A204.1 (cell line): ENCODE measurements at regions not wholly inside any gene's neighbourhood (a gene's known extent, or its start where the extent isn't known, plus 50 kb on each side); places are given as distances from the start of the nearest gene placed in this dataset.
"Not testable (repeated sequence)": the region's sequence is repeated elsewhere in the genome, so short reads cannot be mapped to it uniquely, and the experiment has no call there.

Source experiments
- FAIRE-seq: peaks from 2 replicates; lab custom pipeline; 2012; peaks lifted over from hg19 to GRCh38; lab: Jason Lieb, UNC

GRCh38 chr14:84937016-84937415, 592.9 kb upstream of the FLRT2 start:
- no peak for FAIRE-seq

GRCh38 chr14:84937449-84937848, 592.5 kb upstream of the FLRT2 start:
- no peak for FAIRE-seq

- not testable (repeated sequence) for FAIRE-seq
These were observed 585.0 kb upstream of the FLRT2 start for GRCh38 chr14:84944901-84945300.

GRCh38 chr14:84959851-84960520, 570.0 kb upstream of the FLRT2 start:
- no peak for FAIRE-seq

GRCh38 chr14:84961637-84962036, 568.3 kb upstream of the FLRT2 start:
- FAIRE-seq: no peak

- FAIRE-seq: no peak
These were observed 566.4 kb upstream of the FLRT2 start for GRCh38 chr14:84963518-84963917.

GRCh38 chr14:84965279-84965678, 564.7 kb upstream of the FLRT2 start:
- FAIRE-seq: no peak

GRCh38 chr14:84969501-84969900, 560.4 kb upstream of the FLRT2 start:
- no peak for FAIRE-seq

- no peak for FAIRE-seq
These were observed 554.6 kb upstream of the FLRT2 start for GRCh38 chr14:84975241-84975902.

GRCh38 chr14:84976805-84977204, 553.1 kb upstream of the FLRT2 start:
- FAIRE-seq: no peak

GRCh38 chr14:84987042-84987441, 542.9 kb upstream of the FLRT2 start:
- no peak for FAIRE-seq

GRCh38 chr14:84988357-84988756, 541.6 kb upstream of the FLRT2 start:
- no peak for FAIRE-seq

- FAIRE-seq: no peak
These were observed 538.9 kb upstream of the FLRT2 start for GRCh38 chr14:84991021-84991420.

- no peak for FAIRE-seq
These were observed 531.7 kb upstream of the FLRT2 start for GRCh38 chr14:84998216-84998615.

- FAIRE-seq: no peak
These were observed 527.1 kb upstream of the FLRT2 start for GRCh38 chr14:85002846-85003245.

- FAIRE-seq: peak; percentile 40
These were observed 526.1 kb upstream of the FLRT2 start for GRCh38 chr14:85003805-85004204.

- no peak for FAIRE-seq
These were observed 520.4 kb upstream of the FLRT2 start for GRCh38 chr14:85009506-85009905.

- no peak for FAIRE-seq
These were observed 519.8 kb upstream of the FLRT2 start for GRCh38 chr14:85010186-85010585.

- no peak for FAIRE-seq
These were observed 513.4 kb upstream of the FLRT2 start for GRCh38 chr14:85016496-85016895.

- not testable (repeated sequence) for FAIRE-seq
These were observed 506.1 kb upstream of the FLRT2 start for GRCh38 chr14:85023866-85024265.

- no peak for FAIRE-seq
These were observed 505.0 kb upstream of the FLRT2 start for GRCh38 chr14:85024931-85025330.

GRCh38 chr14:85027681-85028370, 502.1 kb upstream of the FLRT2 start:
- FAIRE-seq: no peak

- FAIRE-seq: no peak
These were observed 492.5 kb upstream of the FLRT2 start for GRCh38 chr14:85037411-85037810.
